ENCODE measurements at regions not wholly inside any gene's neighbourhood (a gene's known extent, or its start where the extent isn't known, plus 50 kb on each side); places are given as distances from the start of the nearest gene placed in this dataset.

- Histone ChIP-seq H3K36me3 (ENCODE audit: insufficient read depth, low read length) (no peaks in the 10 kb centered on the region), H3K9me3 (ENCODE audit: low read depth, low read length) (no peaks in the 10 kb centered on the region), H3K4me3 (no peak overlapping the region), H3K9ac (ENCODE audit: insufficient read length) (no peak overlapping the region), H3K27ac (no peak overlapping the region)
- no peak for DNase-seq (ENCODE audit: low read depth, low spot score)
- no peak for TF ChIP-seq POLR2AphosphoS5 (IDR thresholded peaks at IDR 0.05; ENCODE audit: borderline replicate concordance, low read depth, low read length)
Measured at GRCh38 chr6:21912151-21912832, 318.7 kb downstream of the SOX4 start.

GRCh38 chr6:21914121-21914973 lies 320.8 kb downstream of the SOX4 start:
- Histone ChIP-seq H3K27ac (no peak overlapping the region), H3K9ac (ENCODE audit: insufficient read length) (no peak overlapping the region), H3K4me3 (no peak overlapping the region), H3K9me3 (ENCODE audit: low read depth, low read length) (no peaks in the 10 kb centered on the region), H3K36me3 (ENCODE audit: insufficient read depth, low read length) (no peaks in the 10 kb centered on the region)
- TF ChIP-seq POLR2AphosphoS5 (IDR thresholded peaks at IDR 0.05; ENCODE audit: borderline replicate concordance, low read depth, low read length) = no peak
- TF ChIP-seq FOXP2 (optimal IDR thresholded peaks at IDR 0.05; ENCODE audit: control extremely low read depth, extremely low read length, insufficient read depth) = no peak
- no peak for DNase-seq (ENCODE audit: low read depth, low spot score)

GRCh38 chr6:21915707-21916260 lies 322.2 kb downstream of the SOX4 start:
- Histone ChIP-seq H3K27ac (no peak overlapping the region), H3K9me3 (ENCODE audit: low read depth, low read length) (no peaks in the 10 kb centered on the region), H3K36me3 (ENCODE audit: insufficient read depth, low read length) (no peaks in the 10 kb centered on the region), H3K4me3 (no peak overlapping the region), H3K9ac (ENCODE audit: insufficient read length) (no peak overlapping the region)
- DNase-seq (ENCODE audit: low read depth, low spot score) = no peak
- TF ChIP-seq POLR2AphosphoS5 (IDR thresholded peaks at IDR 0.05; ENCODE audit: borderline replicate concordance, low read depth, low read length) (no peak), EZH2 (IDR thresholded peaks at IDR 0.05) (no peak), FOXP2 (optimal IDR thresholded peaks at IDR 0.05; ENCODE audit: control extremely low read depth, extremely low read length, insufficient read depth) (no peak)

- H3K9ac ChIP-seq (ENCODE audit: insufficient read length) = no peak overlapping the region
- H3K27ac ChIP-seq = no peak overlapping the region
- no peaks in the 10 kb centered on the region for H3K36me3 ChIP-seq (ENCODE audit: insufficient read depth, low read length)
- no peak overlapping the region for H3K4me3 ChIP-seq
- no peak for DNase-seq (ENCODE audit: low read depth, low spot score)
- no peaks in the 10 kb centered on the region for H3K9me3 ChIP-seq (ENCODE audit: low read depth, low read length)
- TF ChIP-seq FOXP2 (optimal IDR thresholded peaks at IDR 0.05; ENCODE audit: control extremely low read depth, extremely low read length, insufficient read depth) = no peak
- no peak for TF ChIP-seq EZH2 (IDR thresholded peaks at IDR 0.05)
- TF ChIP-seq POLR2AphosphoS5 (IDR thresholded peaks at IDR 0.05; ENCODE audit: borderline replicate concordance, low read depth, low read length) = no peak
Measured at GRCh38 chr6:21918041-21918440, 324.5 kb downstream of the SOX4 start.

GRCh38 chr6:21918666-21919065 lies 325.1 kb downstream of the SOX4 start:
- Histone ChIP-seq H3K4me3 (no peak overlapping the region), H3K27ac (no peak overlapping the region), H3K9me3 (ENCODE audit: low read depth, low read length) (no peaks in the 10 kb centered on the region), H3K36me3 (ENCODE audit: insufficient read depth, low read length) (no peaks in the 10 kb centered on the region), H3K9ac (ENCODE audit: insufficient read length) (no peak overlapping the region)
- DNase-seq (ENCODE audit: low read depth, low spot score) = no peak
- no peak for TF ChIP-seq EZH2 (IDR thresholded peaks at IDR 0.05)
- TF ChIP-seq POLR2AphosphoS5 (IDR thresholded peaks at IDR 0.05; ENCODE audit: borderline replicate concordance, low read depth, low read length) = no peak
- no peak for TF ChIP-seq FOXP2 (optimal IDR thresholded peaks at IDR 0.05; ENCODE audit: control extremely low read depth, extremely low read length, insufficient read depth)

GRCh38 chr6:21922086-21922485 lies 328.5 kb downstream of the SOX4 start:
- H3K9ac ChIP-seq (ENCODE audit: insufficient read length) = no peak overlapping the region

GRCh38 chr6:21924002-21924401 lies 330.5 kb downstream of the SOX4 start:
- no peak overlapping the region for H3K27ac ChIP-seq
- no peak for TF ChIP-seq EZH2 (IDR thresholded peaks at IDR 0.05)
- no peak for DNase-seq (ENCODE audit: low read depth, low spot score)

More at GRCh38 chr6:21922086-21922485, 328.5 kb downstream of the SOX4 start:
- Histone ChIP-seq H3K27ac (no peak overlapping the region), H3K4me3 (no peak overlapping the region), H3K36me3 (ENCODE audit: insufficient read depth, low read length) (no peaks in the 10 kb centered on the region), H3K9me3 (ENCODE audit: low read depth, low read length) (no peaks in the 10 kb centered on the region)
- DNase-seq (ENCODE audit: low read depth, low spot score) = no peak
- TF ChIP-seq EZH2 (IDR thresholded peaks at IDR 0.05) (no peak), FOXP2 (optimal IDR thresholded peaks at IDR 0.05; ENCODE audit: control extremely low read depth, extremely low read length, insufficient read depth) (no peak), POLR2AphosphoS5 (IDR thresholded peaks at IDR 0.05; ENCODE audit: borderline replicate concordance, low read depth, low read length) (no peak)

GRCh38 chr6:21928827-21929226 lies 335.3 kb downstream of the SOX4 start:
- Histone ChIP-seq H3K9me3 (ENCODE audit: low read depth, low read length) (no peaks in the 10 kb centered on the region), H3K4me3 (no peak overlapping the region), H3K36me3 (ENCODE audit: insufficient read depth, low read length) (no peaks in the 10 kb centered on the region), H3K9ac (ENCODE audit: insufficient read length) (no peak overlapping the region), H3K27ac (no peak overlapping the region)
- no peak for TF ChIP-seq POLR2AphosphoS5 (IDR thresholded peaks at IDR 0.05; ENCODE audit: borderline replicate concordance, low read depth, low read length)
- TF ChIP-seq FOXP2 (optimal IDR thresholded peaks at IDR 0.05; ENCODE audit: control extremely low read depth, extremely low read length, insufficient read depth) = no peak
- TF ChIP-seq EZH2 (IDR thresholded peaks at IDR 0.05) = no peak
- DNase-seq (ENCODE audit: low read depth, low spot score) = no peak

More at GRCh38 chr6:21924002-21924401, 330.5 kb downstream of the SOX4 start:
- no peak overlapping the region for H3K9ac ChIP-seq (ENCODE audit: insufficient read length)
- H3K4me3 ChIP-seq = no peak overlapping the region
- H3K36me3 ChIP-seq (ENCODE audit: insufficient read depth, low read length) = no peaks in the 10 kb centered on the region
- no peaks in the 10 kb centered on the region for H3K9me3 ChIP-seq (ENCODE audit: low read depth, low read length)
